ENCODE measurements at regions not wholly inside any gene's neighbourhood (a gene's known extent, or its start where the extent isn't known, plus 50 kb on each side); places are given as distances from the start of the nearest gene placed in this dataset.
"Not testable (repeated sequence)": the region's sequence is repeated elsewhere in the genome, so short reads cannot be mapped to it uniquely, and the experiment has no call there.

- not testable (repeated sequence) for DNase-seq
These were observed 2754.0 kb downstream of the PCDH9 start for GRCh38 chr13:64476041-64476568.

- DNase-seq, result no peak
These were observed 2758.2 kb downstream of the PCDH9 start for GRCh38 chr13:64471916-64472315.

GRCh38 chr13:64470751-64471150 lies 2759.4 kb downstream of the PCDH9 start:
- DNase-seq, result no peak

GRCh38 chr13:64459778-64460177 lies 2770.4 kb downstream of the PCDH9 start:
- no peak for DNase-seq

- no peak for DNase-seq
These were observed 2772.2 kb downstream of the PCDH9 start for GRCh38 chr13:64457976-64458375.

GRCh38 chr13:64455124-64455523 lies 2775.0 kb downstream of the PCDH9 start:
- DNase-seq, result no peak

- DNase-seq, result no peak
These were observed 2776.3 kb downstream of the PCDH9 start for GRCh38 chr13:64453831-64454230.

GRCh38 chr13:64446372-64446771 lies 2783.8 kb downstream of the PCDH9 start:
- no peak for DNase-seq

- no peak for DNase-seq
These were observed 2788.4 kb downstream of the PCDH9 start for GRCh38 chr13:64441740-64442139.

- DNase-seq, result no peak
These were observed 2792.1 kb downstream of the PCDH9 start for GRCh38 chr13:64438084-64438483.

GRCh38 chr13:64429691-64430090 lies 2800.4 kb downstream of the PCDH9 start:
- DNase-seq, result no peak

GRCh38 chr13:64428196-64428595 lies 2801.9 kb downstream of the PCDH9 start:
- DNase-seq, result no peak

GRCh38 chr13:64423467-64423866 lies 2806.7 kb downstream of the PCDH9 start:
- no peak for DNase-seq

GRCh38 chr13:64420181-64420580 lies 2810.0 kb downstream of the PCDH9 start:
- DNase-seq, result no peak

GRCh38 chr13:64417581-64417980 lies 2812.6 kb downstream of the PCDH9 start:
- no peak for DNase-seq

GRCh38 chr13:64414381-64414780 lies 2815.8 kb downstream of the PCDH9 start:
- no peak for DNase-seq

GRCh38 chr13:64413529-64413928 lies 2816.6 kb downstream of the PCDH9 start:
- DNase-seq, result no peak

- DNase-seq, result no peak
These were observed 2819.7 kb downstream of the PCDH9 start for GRCh38 chr13:64410276-64411053.

- DNase-seq, result no peak
These were observed 2832.4 kb downstream of the PCDH9 start for GRCh38 chr13:64397701-64398100.

GRCh38 chr13:64377606-64378005 lies 2852.5 kb downstream of the PCDH9 start:
- DNase-seq, result no peak

- DNase-seq, result no peak
These were observed 2858.7 kb downstream of the PCDH9 start for GRCh38 chr13:64371461-64371860.

- no peak for DNase-seq
These were observed 2859.1 kb downstream of the PCDH9 start for GRCh38 chr13:64371045-64371444.

GRCh38 chr13:64369121-64369520 lies 2861.0 kb downstream of the PCDH9 start:
- no peak for DNase-seq

- no peak for DNase-seq
These were observed 2867.6 kb downstream of the PCDH9 start for GRCh38 chr13:64362564-64362963.

- no peak for DNase-seq
These were observed 2882.5 kb downstream of the PCDH9 start for GRCh38 chr13:64347664-64348063.
